ENCODE measurements at regions not wholly inside any gene's neighbourhood (a gene's known extent, or its start where the extent isn't known, plus 50 kb on each side); places are given as distances from the start of the nearest gene placed in this dataset.
"Not testable (repeated sequence)": the region's sequence is repeated elsewhere in the genome, so short reads cannot be mapped to it uniquely, and the experiment has no call there.

GRCh38 chr12:24668563-24668962, 280.3 kb downstream of the BCAT1 start:
- H3K4me2 ChIP-seq (ENCODE audit: low read length) = no peak overlapping the region
- no peaks in the 10 kb centered on the region for H3K4me1 ChIP-seq (ENCODE audit: low read length)
- no peak overlapping the region for H2AFZ ChIP-seq (ENCODE audit: low read depth, low read length)

DNA sequence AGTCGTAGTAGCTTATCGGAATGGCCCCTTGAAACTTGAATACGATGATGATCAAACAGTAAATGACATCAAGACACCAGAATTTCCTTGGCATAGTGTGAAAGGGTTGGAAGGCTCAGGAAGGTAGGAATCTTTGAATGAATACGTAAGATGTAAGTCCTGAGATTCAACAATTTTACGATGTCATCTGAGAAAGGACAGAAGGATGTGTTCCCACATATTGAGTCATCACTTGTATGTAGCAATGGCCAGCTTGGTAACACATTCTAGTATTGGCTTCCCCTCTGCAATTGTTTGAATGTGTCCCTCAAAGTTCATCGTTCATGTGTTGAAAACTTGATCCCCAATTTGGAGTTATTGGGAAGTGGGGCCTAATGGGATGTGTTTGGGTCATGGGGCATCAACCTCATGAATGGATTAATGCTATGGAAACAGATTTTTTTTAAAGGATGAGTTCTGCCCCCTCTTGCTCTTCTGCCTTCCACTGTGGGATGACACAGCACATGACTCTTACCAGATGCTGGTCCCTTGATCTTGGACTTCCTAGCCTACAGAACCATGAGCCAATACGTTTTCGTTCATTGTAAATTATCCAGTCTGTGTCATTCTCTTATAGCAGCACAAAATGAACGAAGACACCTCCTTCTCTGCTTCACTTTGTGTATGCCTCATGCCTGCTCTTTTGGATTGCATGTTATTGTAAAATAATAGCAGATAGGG, 284.6 kb downstream of the BCAT1 start:
- no peaks in the 10 kb centered on the region for H3K27me3 ChIP-seq (ENCODE audit: low read depth, low read length)
- H3K79me2 ChIP-seq (ENCODE audit: low read length) = no peaks in the 10 kb centered on the region
- H3K9me3 ChIP-seq (ENCODE audit: insufficient read depth, low read length) = no peaks in the 10 kb centered on the region
- H3K27ac ChIP-seq (ENCODE audit: low read length) = no peak overlapping the region
- H2AFZ ChIP-seq (ENCODE audit: low read depth, low read length) = no peak overlapping the region
- no peaks in the 10 kb centered on the region for H3K4me1 ChIP-seq (ENCODE audit: low read length)
- H3K4me3 ChIP-seq (ENCODE audit: low read length) = no peak overlapping the region
- TF ChIP-seq, protein P1, sequence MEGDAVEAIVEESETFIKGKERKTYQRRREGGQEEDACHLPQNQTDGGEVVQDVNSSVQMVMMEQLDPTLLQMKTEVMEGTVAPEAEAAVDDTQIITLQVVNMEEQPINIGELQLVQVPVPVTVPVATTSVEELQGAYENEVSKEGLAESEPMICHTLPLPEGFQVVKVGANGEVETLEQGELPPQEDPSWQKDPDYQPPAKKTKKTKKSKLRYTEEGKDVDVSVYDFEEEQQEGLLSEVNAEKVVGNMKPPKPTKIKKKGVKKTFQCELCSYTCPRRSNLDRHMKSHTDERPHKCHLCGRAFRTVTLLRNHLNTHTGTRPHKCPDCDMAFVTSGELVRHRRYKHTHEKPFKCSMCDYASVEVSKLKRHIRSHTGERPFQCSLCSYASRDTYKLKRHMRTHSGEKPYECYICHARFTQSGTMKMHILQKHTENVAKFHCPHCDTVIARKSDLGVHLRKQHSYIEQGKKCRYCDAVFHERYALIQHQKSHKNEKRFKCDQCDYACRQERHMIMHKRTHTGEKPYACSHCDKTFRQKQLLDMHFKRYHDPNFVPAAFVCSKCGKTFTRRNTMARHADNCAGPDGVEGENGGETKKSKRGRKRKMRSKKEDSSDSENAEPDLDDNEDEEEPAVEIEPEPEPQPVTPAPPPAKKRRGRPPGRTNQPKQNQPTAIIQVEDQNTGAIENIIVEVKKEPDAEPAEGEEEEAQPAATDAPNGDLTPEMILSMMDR (IDR thresholded peaks at IDR 0.05; ENCODE audit: low read depth, low read length) = no peak
- TF ChIP-seq EZH2phosphoT487 (IDR thresholded peaks at IDR 0.05; ENCODE audit: low read depth) = no peak
- no peak overlapping the region for H3K9ac ChIP-seq (ENCODE audit: low read length)
- no peaks in the 10 kb centered on the region for H3K36me3 ChIP-seq (replicated peaks; ENCODE audit: low read depth, low read length)
- no peak overlapping the region for H3K4me2 ChIP-seq (ENCODE audit: low read length)
- no peaks in the 10 kb centered on the region for H4K20me1 ChIP-seq (ENCODE audit: insufficient read depth, low read length)

More at GRCh38 chr12:24668563-24668962, 280.3 kb downstream of the BCAT1 start:
- H3K27me3 ChIP-seq (ENCODE audit: low read depth, low read length) = no peaks in the 10 kb centered on the region
- no peak overlapping the region for H3K4me3 ChIP-seq (ENCODE audit: low read length)
- no peak overlapping the region for H3K27ac ChIP-seq (ENCODE audit: low read length)
- H3K9ac ChIP-seq (ENCODE audit: low read length) = no peak overlapping the region
- no peak for TF ChIP-seq EZH2phosphoT487 (IDR thresholded peaks at IDR 0.05; ENCODE audit: low read depth)
- TF ChIP-seq, protein P1 (IDR thresholded peaks at IDR 0.05; ENCODE audit: low read depth, low read length) = no peak
- no peaks in the 10 kb centered on the region for H3K79me2 ChIP-seq (ENCODE audit: low read length)
- no peaks in the 10 kb centered on the region for H4K20me1 ChIP-seq (ENCODE audit: insufficient read depth, low read length)
- no peaks in the 10 kb centered on the region for H3K36me3 ChIP-seq (replicated peaks; ENCODE audit: low read depth, low read length)
- no peaks in the 10 kb centered on the region for H3K9me3 ChIP-seq (ENCODE audit: insufficient read depth, low read length)

DNA sequence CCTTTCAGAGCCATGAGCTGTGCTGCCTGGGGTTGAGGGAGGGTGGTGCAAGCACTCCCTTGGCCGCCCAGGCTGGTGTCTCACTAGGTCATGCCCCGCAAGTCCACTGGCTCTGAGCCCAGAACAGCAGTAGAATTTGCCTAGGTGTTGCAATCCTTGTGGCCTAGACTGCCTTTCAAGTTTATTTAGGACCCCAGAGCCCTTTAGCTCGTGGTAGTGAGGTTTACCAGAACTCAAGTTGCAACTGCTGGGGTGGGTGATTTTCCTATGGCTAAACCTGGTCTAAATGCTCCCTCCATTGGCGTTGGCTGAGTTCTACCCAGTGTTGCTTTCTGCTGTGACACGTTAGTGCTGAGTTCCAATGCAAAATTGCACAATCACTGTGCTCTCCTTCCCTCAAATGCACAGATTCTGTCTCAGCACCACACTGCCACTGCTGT, 287.2 kb downstream of the BCAT1 start:
- Histone ChIP-seq H3K4me3 (ENCODE audit: low read length) (no peak overlapping the region), H3K4me1 (ENCODE audit: low read length) (no peaks in the 10 kb centered on the region), H2AFZ (ENCODE audit: low read depth, low read length) (no peak overlapping the region; the same call in 1 of the 2 replicates), H3K36me3 (replicated peaks; ENCODE audit: low read depth, low read length) (no peaks in the 10 kb centered on the region), H4K20me1 (ENCODE audit: insufficient read depth, low read length) (no peaks in the 10 kb centered on the region), H3K9me3 (ENCODE audit: insufficient read depth, low read length) (no peaks in the 10 kb centered on the region), H3K4me2 (ENCODE audit: low read length) (no peak overlapping the region), H3K27ac (ENCODE audit: low read length) (no peak overlapping the region), H3K79me2 (ENCODE audit: low read length) (no peaks in the 10 kb centered on the region), H3K9ac (ENCODE audit: low read length) (no peak overlapping the region), H3K27me3 (ENCODE audit: low read depth, low read length) (no peaks in the 10 kb centered on the region)
- no peak for TF ChIP-seq EZH2phosphoT487 (IDR thresholded peaks at IDR 0.05; ENCODE audit: low read depth)
- TF ChIP-seq, protein P1 (IDR thresholded peaks at IDR 0.05; ENCODE audit: low read depth, low read length) = no peak

GRCh38 chr12:24659016-24659415, 289.9 kb downstream of the BCAT1 start:
- Histone ChIP-seq H3K27me3 (ENCODE audit: low read depth, low read length) (no peaks in the 10 kb centered on the region), H3K4me1 (ENCODE audit: low read length) (no peaks in the 10 kb centered on the region), H3K4me3 (ENCODE audit: low read length) (no peak overlapping the region), H3K9ac (ENCODE audit: low read length) (no peak overlapping the region), H3K27ac (ENCODE audit: low read length) (no peak overlapping the region), H2AFZ (ENCODE audit: low read depth, low read length) (no peak overlapping the region), H4K20me1 (ENCODE audit: insufficient read depth, low read length) (no peaks in the 10 kb centered on the region), H3K79me2 (ENCODE audit: low read length) (no peaks in the 10 kb centered on the region), H3K36me3 (replicated peaks; ENCODE audit: low read depth, low read length) (no peaks in the 10 kb centered on the region), H3K9me3 (ENCODE audit: insufficient read depth, low read length) (no peaks in the 10 kb centered on the region), H3K4me2 (ENCODE audit: low read length) (no peak overlapping the region)
- TF ChIP-seq, protein P1 (IDR thresholded peaks at IDR 0.05; ENCODE audit: low read depth, low read length) = no peak

DNA sequence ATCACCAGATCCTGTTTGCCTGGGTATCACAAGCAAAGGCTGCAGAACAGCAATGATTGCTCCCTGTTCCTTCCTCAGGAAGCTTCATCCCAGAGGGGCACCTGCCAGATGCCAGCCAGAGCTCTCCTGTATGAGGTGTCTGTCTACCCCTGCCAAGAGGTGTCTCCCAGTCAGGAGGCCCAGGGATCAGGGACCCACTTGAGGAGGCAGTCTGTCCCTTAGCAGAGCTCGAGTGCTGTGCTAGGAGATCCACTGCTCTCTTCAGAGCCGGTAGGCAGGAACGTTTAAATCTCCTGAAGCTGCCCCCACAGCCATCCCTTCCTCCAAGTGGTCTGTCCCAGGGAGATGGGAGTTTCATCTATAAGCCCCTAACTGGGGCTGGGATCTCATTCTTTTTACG, 294.6 kb downstream of the BCAT1 start:
- H3K9me3 ChIP-seq (ENCODE audit: insufficient read depth, low read length); H3K9ac ChIP-seq (ENCODE audit: low read length); H2AFZ ChIP-seq (ENCODE audit: low read depth, low read length); H3K79me2 ChIP-seq (ENCODE audit: low read length); H3K36me3 ChIP-seq (replicated peaks; ENCODE audit: low read depth, low read length); H3K27ac ChIP-seq (ENCODE audit: low read length); H3K4me1 ChIP-seq (ENCODE audit: low read length); H3K27me3 ChIP-seq (ENCODE audit: low read depth, low read length); H3K4me2 ChIP-seq (ENCODE audit: low read length); H4K20me1 ChIP-seq (ENCODE audit: insufficient read depth, low read length); H3K4me3 ChIP-seq (ENCODE audit: low read length): not testable (repeated sequence)

Data from OCI-LY3 (cell line).